HEK293T (cell line): ENCODE measurements at regions not wholly inside any gene's neighbourhood (a gene's known extent, or its start where the extent isn't known, plus 50 kb on each side); places are given as distances from the start of the nearest gene placed in this dataset.

Experiments used
- CTCF ChIA-PET: fragments of 350-600 bp; formaldehyde crosslinking; extraction: SDS; loops from one replicate; lab custom pipeline; 2021; ENCODE audit warnings: antibody characterized with exemption, inconsistent platforms; lab: Yijun Ruan, JAX
- POLR2A ChIA-PET: fragments of 350-600 bp; formaldehyde crosslinking; extraction: SDS; loops from one replicate; lab custom pipeline; 2020; ENCODE audit warnings: antibody characterized with exemption, inconsistent platforms; lab: Yijun Ruan, JAX
- DNase-seq: peaks from one replicate; pipeline ENCODE4 v3.0.0; 2012; ENCODE audit warnings: mixed read lengths; ENCODE audit errors: extremely low spot score
- ARNT ChIP-seq: fragments of 450-650 bp; IDR thresholded peaks from 2 replicates; pipeline ENCODE4 v1.6.1; 2017; ENCODE audit warnings: mild to moderate bottlenecking
- BHLHE40 ChIP-seq: fragments of 450-650 bp; IDR thresholded peaks from 2 replicates; pipeline ENCODE4 v1.6.1; 2016; ENCODE audit warnings: mild to moderate bottlenecking, moderate library complexity, borderline replicate concordance
- CTBP1 ChIP-seq: fragments of 450-650 bp; IDR thresholded peaks from 2 replicates; pipeline ENCODE4 v1.6.1; 2016; ENCODE audit warnings: borderline replicate concordance
- ELF4 ChIP-seq: fragments of 450-650 bp; IDR thresholded peaks from 2 replicates; pipeline ENCODE4 v1.6.1; 2017; ENCODE audit warnings: antibody characterized with exemption
- FOXA1 ChIP-seq: fragments of 450-650 bp; IDR thresholded peaks from 2 replicates; pipeline ENCODE4 v1.6.1; 2016; ENCODE audit warnings: mild to moderate bottlenecking
- FOXK2 ChIP-seq: fragments of 450-650 bp; IDR thresholded peaks from 2 replicates; pipeline ENCODE4 v1.6.1; 2016; ENCODE audit warnings: mild to moderate bottlenecking
- FOXM1 ChIP-seq: fragments of 450-650 bp; IDR thresholded peaks from 2 replicates; pipeline ENCODE4 v1.6.1; 2017; ENCODE audit warnings: mild to moderate bottlenecking, borderline replicate concordance
- HDGF ChIP-seq: fragments of 450-650 bp; IDR thresholded peaks from 2 replicates; pipeline ENCODE4 v1.6.1; 2017; ENCODE audit warnings: antibody characterized with exemption, borderline replicate concordance
- L3MBTL2 ChIP-seq: fragments of 450-650 bp; conservative IDR thresholded peaks from 2 replicates; pipeline ENCODE4 v1.6.1; 2016; ENCODE audit warnings: mild to moderate bottlenecking
- LEF1 ChIP-seq: fragments of 450-650 bp; IDR thresholded peaks from 2 replicates; pipeline ENCODE4 v1.6.1; 2017; ENCODE audit warnings: mild to moderate bottlenecking, borderline replicate concordance
- NFRKB ChIP-seq: fragments of 450-650 bp; IDR thresholded peaks from 2 replicates; pipeline ENCODE4 v1.6.1; 2016; ENCODE audit warnings: mild to moderate bottlenecking, moderate library complexity
- SP1 ChIP-seq: fragments of 450-650 bp; IDR thresholded peaks from 2 replicates; pipeline ENCODE4 v1.6.1; 2017
- SUZ12 ChIP-seq: fragments of 450-650 bp; IDR thresholded peaks from 2 replicates; pipeline ENCODE4 v1.6.1; 2016; ENCODE audit warnings: mild to moderate bottlenecking
- TARDBP ChIP-seq: fragments of 450-650 bp; IDR thresholded peaks from 2 replicates; pipeline ENCODE4 v1.6.1; 2016
- ZNF384 ChIP-seq: fragments of 450-650 bp; IDR thresholded peaks from 2 replicates; pipeline ENCODE4 v1.6.1; 2016
- TF ChIP-seq, protein P1 (sequence below): fragments of 450-650 bp; IDR thresholded peaks from 2 replicates; pipeline ENCODE4 v1.6.1; 2016

DNA sequence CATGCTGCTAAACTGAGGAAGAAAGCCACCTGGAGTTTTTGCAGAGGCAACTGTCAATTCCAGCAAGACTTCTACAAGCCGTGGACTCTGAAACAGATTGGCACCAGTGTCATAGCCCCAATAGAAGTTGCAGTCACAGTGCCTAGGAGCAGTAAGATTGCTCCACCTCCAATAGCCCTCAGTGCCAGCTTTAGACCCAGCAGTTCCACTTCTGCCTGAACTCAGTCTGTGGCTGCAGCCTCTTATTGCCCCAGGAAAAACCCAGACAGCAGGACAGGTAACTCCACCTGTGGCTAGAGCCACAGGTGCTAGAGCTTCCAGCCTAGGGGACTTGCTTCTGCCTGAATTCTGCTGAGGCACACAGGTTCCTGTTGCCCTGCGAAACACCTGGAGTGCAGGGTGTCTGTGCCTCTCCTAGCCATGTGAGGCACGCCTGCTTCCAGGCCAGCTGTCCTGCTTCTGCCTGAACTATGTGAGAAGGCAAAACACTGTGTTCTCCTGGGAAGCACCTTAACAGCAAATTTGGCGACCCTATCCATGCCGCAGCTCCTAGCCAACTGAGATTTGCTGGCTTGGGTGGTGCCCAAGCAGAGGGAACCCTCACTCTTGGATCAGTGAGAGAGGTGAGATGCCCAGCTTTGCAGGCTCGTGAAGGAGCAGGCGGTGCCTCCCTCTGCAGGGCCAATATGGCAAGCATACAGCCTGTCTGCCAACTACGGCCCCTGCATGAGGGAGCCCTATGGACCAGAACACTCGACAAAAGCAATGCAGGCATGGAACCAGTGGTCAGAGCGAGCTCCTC, 607.6 kb downstream of the PCDH17 start:
- CTCF ChIA-PET = no interaction called here
- TF ChIP-seq NFRKB (no peak), ELF4 (no peak), ZNF384 (no peak), LEF1 (no peak), SP1 (no peak), CTBP1 (no peak), SUZ12 (no peak), FOXM1 (no peak), FOXK2 (no peak), FOXA1 (no peak), ARNT (no peak), TARDBP (no peak), HDGF (no peak), BHLHE40 (no peak), L3MBTL2 (no peak)
- TF ChIP-seq, protein P1, sequence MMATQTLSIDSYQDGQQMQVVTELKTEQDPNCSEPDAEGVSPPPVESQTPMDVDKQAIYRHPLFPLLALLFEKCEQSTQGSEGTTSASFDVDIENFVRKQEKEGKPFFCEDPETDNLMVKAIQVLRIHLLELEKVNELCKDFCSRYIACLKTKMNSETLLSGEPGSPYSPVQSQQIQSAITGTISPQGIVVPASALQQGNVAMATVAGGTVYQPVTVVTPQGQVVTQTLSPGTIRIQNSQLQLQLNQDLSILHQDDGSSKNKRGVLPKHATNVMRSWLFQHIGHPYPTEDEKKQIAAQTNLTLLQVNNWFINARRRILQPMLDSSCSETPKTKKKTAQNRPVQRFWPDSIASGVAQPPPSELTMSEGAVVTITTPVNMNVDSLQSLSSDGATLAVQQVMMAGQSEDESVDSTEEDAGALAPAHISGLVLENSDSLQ = no peak
- no peak for DNase-seq
- POLR2A ChIA-PET = no interaction called here

DNA sequence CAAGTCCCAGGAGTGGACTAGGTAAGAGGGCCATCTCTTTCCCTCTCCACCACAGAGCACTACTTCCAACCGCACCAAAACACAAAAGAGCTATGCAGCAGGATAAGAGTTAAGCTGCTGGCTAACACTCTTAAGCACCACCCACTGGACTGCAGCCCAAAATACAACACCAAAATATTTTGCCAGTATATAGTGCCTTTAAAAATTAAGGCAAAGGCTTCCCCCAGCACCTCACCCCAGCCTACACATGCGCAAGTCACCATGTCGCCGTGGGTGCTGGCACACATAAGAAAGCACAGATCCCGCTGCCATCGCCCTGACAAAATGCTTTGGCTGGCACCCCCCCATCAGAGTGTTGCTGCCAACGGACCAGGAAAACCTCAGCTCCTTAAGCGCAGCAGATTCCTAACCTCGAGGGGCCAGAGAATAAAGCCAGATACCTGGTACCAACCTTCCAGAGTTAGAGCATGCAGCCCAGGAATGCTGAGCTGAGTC, 608.3 kb downstream of the PCDH17 start:
- POLR2A ChIA-PET = no interaction called here
- TF ChIP-seq LEF1 (no peak), L3MBTL2 (no peak), FOXM1 (no peak), SP1 (no peak), ELF4 (no peak), FOXK2 (no peak), ZNF384 (no peak), ARNT (no peak), TARDBP (no peak), HDGF (no peak), SUZ12 (no peak), BHLHE40 (no peak), NFRKB (no peak), CTBP1 (no peak), FOXA1 (no peak)
- TF ChIP-seq, protein P1 = no peak
- DNase-seq = no peak
- CTCF ChIA-PET = no interaction called here

DNA sequence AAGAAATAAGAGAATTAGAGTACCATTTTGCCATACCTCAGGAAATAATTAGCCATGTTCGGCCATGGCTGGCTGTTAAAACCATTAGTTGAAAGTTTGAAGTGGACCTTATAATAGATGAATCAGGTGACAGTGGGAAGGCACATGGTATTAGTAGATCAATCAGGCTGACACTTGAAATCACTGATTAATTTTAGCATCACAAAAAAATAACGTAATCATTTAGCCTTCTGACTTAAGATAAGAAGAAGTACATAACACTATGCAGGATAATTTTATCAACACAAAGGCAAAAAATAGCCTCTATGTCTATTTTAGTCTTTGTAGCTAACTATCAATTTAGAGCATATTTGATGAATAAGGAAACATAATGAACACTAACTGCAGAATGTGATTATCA, 615.5 kb downstream of the PCDH17 start:
- POLR2A ChIA-PET = no interaction called here
- CTCF ChIA-PET = no interaction called here
- no peak for TF ChIP-seq FOXM1
- TF ChIP-seq SP1 = no peak
- no peak for TF ChIP-seq ZNF384
- TF ChIP-seq CTBP1 = no peak
- TF ChIP-seq, protein P1 = no peak
- TF ChIP-seq FOXA1 = no peak
- no peak for TF ChIP-seq ARNT
- no peak for TF ChIP-seq HDGF
- TF ChIP-seq L3MBTL2 = no peak
- no peak for TF ChIP-seq ELF4
- no peak for TF ChIP-seq BHLHE40
- TF ChIP-seq NFRKB = no peak
- TF ChIP-seq LEF1 = no peak
- no peak for TF ChIP-seq SUZ12
- no peak for DNase-seq

DNA sequence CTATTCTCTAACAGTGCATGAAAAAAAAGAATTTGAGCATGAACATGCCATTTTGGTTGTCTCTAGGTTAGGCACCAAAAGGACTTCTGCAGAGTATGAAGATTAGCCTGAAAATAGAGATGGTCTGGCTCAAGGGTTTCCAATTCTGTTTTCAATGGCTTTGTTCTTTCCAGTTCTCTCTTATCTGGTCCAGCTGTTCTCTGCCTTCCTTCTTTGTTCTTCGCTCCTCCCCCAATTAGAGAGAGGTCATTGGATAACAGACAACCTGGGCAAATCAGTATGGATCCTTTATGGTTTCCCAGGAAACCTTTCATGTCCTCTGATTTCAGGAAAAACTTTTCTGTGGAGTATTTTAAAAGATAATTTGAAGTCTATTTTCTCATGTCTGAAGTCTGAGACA, 623.4 kb downstream of the PCDH17 start:
- CTCF ChIA-PET = no interaction called here
- POLR2A ChIA-PET = no interaction called here
- TF ChIP-seq FOXM1 (no peak), BHLHE40 (no peak), ZNF384 (no peak), LEF1 (no peak), TARDBP (no peak), ARNT (no peak), SUZ12 (no peak), HDGF (no peak), NFRKB (no peak), FOXK2 (no peak), L3MBTL2 (no peak), ELF4 (no peak), CTBP1 (no peak), FOXA1 (no peak), SP1 (no peak)
- TF ChIP-seq, protein P1 = no peak
- DNase-seq = no peak

DNA sequence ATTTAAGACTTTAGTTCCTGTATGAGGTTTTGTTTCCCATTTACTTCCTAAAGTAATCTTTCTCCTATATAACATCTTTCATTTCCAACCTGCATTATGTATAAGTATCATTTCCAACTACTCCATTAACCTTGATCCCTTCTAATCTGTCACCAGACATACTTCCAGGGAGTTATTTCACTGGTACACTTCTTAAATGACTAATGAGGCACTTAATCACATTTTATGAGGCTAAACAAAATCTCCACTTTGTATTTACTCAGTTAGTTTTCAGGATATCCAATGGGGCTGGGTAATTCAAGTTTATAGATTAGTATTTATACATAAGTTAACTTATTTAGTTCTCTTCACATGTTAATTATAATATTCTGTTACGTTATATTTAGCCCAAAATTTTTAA, 634.7 kb downstream of the PCDH17 start:
- POLR2A ChIA-PET = no interaction called here
- CTCF ChIA-PET = no interaction called here
- TF ChIP-seq ZNF384 = no peak
- no peak for TF ChIP-seq BHLHE40
- no peak for TF ChIP-seq L3MBTL2
- no peak for TF ChIP-seq ARNT
- TF ChIP-seq SP1 = no peak
- DNase-seq = no peak
